DOHH2 (cell line): ENCODE measurements at regions not wholly inside any gene's neighbourhood (a gene's known extent, or its start where the extent isn't known, plus 50 kb on each side); places are given as distances from the start of the nearest gene placed in this dataset.

Experiments
- H3F3A ChIP-seq: fragments of 200-600 bp; sonication (generic), shearing (Covaris generic); 2 replicates; pipeline ENCODE4 v1.6.0; 2016; ENCODE audit warnings: antibody characterized with exemption, mild to moderate bottlenecking; ENCODE audit not compliant: control insufficient read depth, insufficient read depth
- H3K27ac ChIP-seq: fragments of 200-600 bp; sonication (generic); 2 replicates; pipeline ENCODE4 v1.5.1; 2014; ENCODE audit warnings: low read depth, mild to moderate bottlenecking, low read length, moderate library complexity
- H3K27me3 ChIP-seq: fragments of 200-600 bp; sonication (generic); 2 replicates; pipeline ENCODE4 v1.6.1; 2014; ENCODE audit warnings: mild to moderate bottlenecking, low read length, mixed read lengths; ENCODE audit not compliant: control insufficient read depth
- H3K36me3 ChIP-seq: fragments of 200-600 bp; sonication (generic); 2 replicates; pipeline ENCODE4 v1.6.1; 2014; ENCODE audit warnings: mild to moderate bottlenecking, low read length, moderate library complexity, mixed read lengths; ENCODE audit not compliant: control insufficient read depth
- H3K4me1 ChIP-seq: fragments of 200-600 bp; sonication (generic); 2 replicates; pipeline ENCODE4 v1.6.1; 2014; ENCODE audit warnings: mild to moderate bottlenecking, low read length, mixed read lengths; ENCODE audit not compliant: control insufficient read depth
- H3K4me2 ChIP-seq: fragments of 200-600 bp; sonication (generic); 2 replicates; pipeline ENCODE4 v1.6.0; 2014; ENCODE audit warnings: mild to moderate bottlenecking, low read length, moderate library complexity
- H3K4me3 ChIP-seq: fragments of 200-600 bp; sonication (generic); 2 replicates; pipeline ENCODE4 v1.5.1; 2014; ENCODE audit warnings: mild to moderate bottlenecking, low read length, mixed read lengths
- H3K79me2 ChIP-seq: fragments of 200-600 bp; sonication (generic); 2 replicates; pipeline ENCODE4 v1.6.1; 2014; ENCODE audit warnings: mild to moderate bottlenecking, low read length, mixed read lengths; ENCODE audit not compliant: control insufficient read depth
- H3K9me2 ChIP-seq: fragments of 200-600 bp; sonication (generic); replicated peaks from 2 replicates; pipeline ENCODE4 v1.6.1; 2014; ENCODE audit warnings: mild to moderate bottlenecking, low read length, mixed read lengths; ENCODE audit not compliant: control insufficient read depth
- H3K9me3 ChIP-seq: fragments of 200-600 bp; sonication (generic); 2 replicates; pipeline ENCODE4 v1.6.1; 2014; ENCODE audit warnings: antibody characterized with exemption, low read length, mixed read lengths; ENCODE audit not compliant: control insufficient read depth, insufficient read depth
- H4K20me1 ChIP-seq: fragments of 200-600 bp; sonication (generic); 2 replicates; pipeline ENCODE4 v1.6.0; 2014; ENCODE audit warnings: low read depth, mild to moderate bottlenecking, antibody characterized with exemption, low read length, moderate library complexity; ENCODE audit not compliant: control insufficient read depth, insufficient read depth
- CTCF ChIP-seq: fragments of 200-600 bp; sonication (generic); IDR thresholded peaks from one replicate; pipeline ENCODE4 v1.5.1; 2014; ENCODE audit warnings: antibody characterized with exemption, mild to moderate bottlenecking, low read depth, low read length; ENCODE audit not compliant: poor library complexity, severe bottlenecking
- EZH2phosphoT487 ChIP-seq: fragments of 200-600 bp; sonication (generic); IDR thresholded peaks from 2 replicates; pipeline ENCODE4 v1.6.1; 2017; ENCODE audit warnings: borderline replicate concordance, mild to moderate bottlenecking, antibody characterized with exemption, low read length, moderate library complexity, mixed read lengths

GRCh38 chr3:168998792-168999191 lies 664.7 kb downstream of the MECOM start:
- no peaks in the 10 kb centered on the region for H3K9me2 ChIP-seq
- H3K79me2 ChIP-seq: no peaks in the 10 kb centered on the region
- H3F3A ChIP-seq: no peaks in the 10 kb centered on the region
- H3K4me1 ChIP-seq: no peaks in the 10 kb centered on the region
- TF ChIP-seq EZH2phosphoT487 (no peak), CTCF (no peak)
- no peak overlapping the region for H3K4me2 ChIP-seq
- no peaks in the 10 kb centered on the region for H3K36me3 ChIP-seq
- no peaks in the 10 kb centered on the region for H4K20me1 ChIP-seq
- no peaks in the 10 kb centered on the region for H3K27me3 ChIP-seq
- H3K9me3 ChIP-seq: no peaks in the 10 kb centered on the region
- no peak overlapping the region for H3K27ac ChIP-seq
- H3K4me3 ChIP-seq: no peak overlapping the region

- no peak overlapping the region for H3K4me2 ChIP-seq
- no peaks in the 10 kb centered on the region for H4K20me1 ChIP-seq
- H3K4me1 ChIP-seq: no peaks in the 10 kb centered on the region
- H3K4me3 ChIP-seq: no peak overlapping the region
- H3K27me3 ChIP-seq: no peaks in the 10 kb centered on the region
- H3K36me3 ChIP-seq: no peaks in the 10 kb centered on the region
- no peaks in the 10 kb centered on the region for H3F3A ChIP-seq
- no peaks in the 10 kb centered on the region for H3K9me3 ChIP-seq
- H3K79me2 ChIP-seq: no peaks in the 10 kb centered on the region
- H3K27ac ChIP-seq: no peak overlapping the region
- TF ChIP-seq EZH2phosphoT487 (no peak), CTCF (no peak)
- H3K9me2 ChIP-seq: no peaks in the 10 kb centered on the region
Measured at GRCh38 chr3:168997488-168997887, 666.0 kb downstream of the MECOM start.

- H3K27me3 ChIP-seq: no peaks in the 10 kb centered on the region
- no peak overlapping the region for H3K4me2 ChIP-seq
- TF ChIP-seq CTCF (no peak), EZH2phosphoT487 (no peak)
- H3K27ac ChIP-seq: no peak overlapping the region
- H3K4me1 ChIP-seq: no peaks in the 10 kb centered on the region
- no peaks in the 10 kb centered on the region for H3K9me2 ChIP-seq
- no peak overlapping the region for H3K4me3 ChIP-seq
- H4K20me1 ChIP-seq: no peaks in the 10 kb centered on the region
- no peaks in the 10 kb centered on the region for H3K36me3 ChIP-seq
- no peaks in the 10 kb centered on the region for H3K9me3 ChIP-seq
- no peaks in the 10 kb centered on the region for H3F3A ChIP-seq
- no peaks in the 10 kb centered on the region for H3K79me2 ChIP-seq
Measured at GRCh38 chr3:168996622-168997021, 666.9 kb downstream of the MECOM start.

- Histone ChIP-seq H3F3A (no peaks in the 10 kb centered on the region), H3K9me3 (no peaks in the 10 kb centered on the region), H3K27ac (no peak overlapping the region), H3K79me2 (no peaks in the 10 kb centered on the region), H3K4me1 (no peaks in the 10 kb centered on the region), H3K4me3 (no peak overlapping the region), H3K36me3 (no peaks in the 10 kb centered on the region), H4K20me1 (no peaks in the 10 kb centered on the region), H3K27me3 (no peaks in the 10 kb centered on the region), H3K9me2 (no peaks in the 10 kb centered on the region), H3K4me2 (no peak overlapping the region)
- no peak for TF ChIP-seq CTCF
- TF ChIP-seq EZH2phosphoT487: no peak
Measured at GRCh38 chr3:168995129-168995528, 668.4 kb downstream of the MECOM start.
